K562 (cell line): ENCODE measurements at regions not wholly inside any gene's neighbourhood (a gene's known extent, or its start where the extent isn't known, plus 50 kb on each side); places are given as distances from the start of the nearest gene placed in this dataset.
A peak's percentile ranks its signal among the peaks of the same experiment; 100 is the strongest.

Experiments
- ATF2 ChIP-seq: sonication (generic); formaldehyde crosslinking; IDR thresholded peaks from 2 replicates; pipeline ENCODE4 v1.8.1; 2022; ENCODE audit warnings: missing genetic modification reagents
- HES1 ChIP-seq: fragments of 450-650 bp; IDR thresholded peaks from 2 replicates; pipeline ENCODE4 v1.6.1; 2016; ENCODE audit warnings: low read depth, mild to moderate bottlenecking, moderate library complexity
- HEY1 ChIP-seq: fragments of 250-450 bp; sonication (Bioruptor Pico); IDR thresholded peaks from 2 replicates; pipeline ENCODE4 v1.5.0; 2020; ENCODE audit warnings: mild to moderate bottlenecking, moderate library complexity, borderline replicate concordance
- JUNB ChIP-seq: fragments of 450-650 bp; formaldehyde crosslinking; conservative IDR thresholded peaks from 2 replicates; pipeline ENCODE4 v1.4.0; 2020; ENCODE audit warnings: mild to moderate bottlenecking
- MIER1 ChIP-seq: fragments of 450-650 bp; IDR thresholded peaks from 2 replicates; pipeline ENCODE4 v1.6.1; 2016; ENCODE audit warnings: antibody characterized with exemption, mild to moderate bottlenecking, low read depth
- MLLT1 ChIP-seq, 2 experiments: fragments of 450-650 bp; IDR thresholded peaks; 2 replicates each; pipeline ENCODE4 v1.6.1; 2016
- NR2C1 ChIP-seq, 2 experiments: fragments of 450-650 bp; IDR thresholded peaks; 2 replicates each; pipeline ENCODE4 v1.6.1; 2017; ENCODE audit warnings: mild to moderate bottlenecking in 2 of 2, antibody characterized with exemption in 1 of 2, inconsistent platforms in 1 of 2, missing compliant biosample characterization in 1 of 2, missing genetic modification characterization in 1 of 2
- POLR2AphosphoS2 ChIP-seq: IDR thresholded peaks from 2 replicates; pipeline ENCODE4 v1.6.1; 2012; ENCODE audit warnings: low read length, improper control_type of control experiment
- RBBP5 ChIP-seq: fragments of 200-600 bp; sonication (generic); IDR thresholded peaks from 2 replicates; pipeline ENCODE4 v1.6.1; 2012; ENCODE audit warnings: borderline replicate concordance, mild to moderate bottlenecking, low read length, control low read depth, inconsistent platforms; ENCODE audit not compliant: insufficient read depth, poor library complexity, severe bottlenecking
- RBM25 ChIP-seq: fragments of 200-400 bp; formaldehyde crosslinking; IDR thresholded peaks from 2 replicates; pipeline ENCODE4 v1.6.1; 2018; ENCODE audit warnings: low read length, low read depth, moderate library complexity; ENCODE audit not compliant: severe bottlenecking
- SIRT6 ChIP-seq: IDR thresholded peaks from one replicate; pipeline ENCODE4 v1.6.1; 2012; ENCODE audit warnings: low read depth, mild to moderate bottlenecking, control low read depth, inconsistent platforms, low read length, moderate library complexity
- SIX5 ChIP-seq, 2 experiments: IDR thresholded peaks; 2 replicates each; pipeline ENCODE4 v1.6.1; 2011; ENCODE audit warnings: low read length in 2 of 2, borderline replicate concordance in 1 of 2, low read depth in 1 of 2, mild to moderate bottlenecking in 1 of 2, moderate library complexity in 1 of 2; ENCODE audit not compliant: insufficient read depth in 1 of 2
- SMARCA4 ChIP-seq: fragments of 450-650 bp; IDR thresholded peaks from 2 replicates; pipeline ENCODE4 v1.6.1; 2016
- SRSF9 ChIP-seq: fragments of 200-400 bp; formaldehyde crosslinking; IDR thresholded peaks from 2 replicates; pipeline ENCODE4 v1.6.1; 2017; ENCODE audit warnings: low read depth, low read length, borderline replicate concordance
- XRCC5 ChIP-seq: fragments of 200-400 bp; formaldehyde crosslinking; IDR thresholded peaks from 2 replicates; pipeline ENCODE4 v1.6.1; 2017; ENCODE audit warnings: low read depth, mild to moderate bottlenecking, low read length
- YBX1 ChIP-seq: fragments of 450-650 bp; IDR thresholded peaks from 2 replicates; pipeline ENCODE4 v1.7.1; 2016; ENCODE audit warnings: mild to moderate bottlenecking
- ZNF324 ChIP-seq: fragments of 250-450 bp; sonication (Bioruptor Pico); IDR thresholded peaks from 2 replicates; pipeline ENCODE4 v1.4.0; 2020; ENCODE audit warnings: mild to moderate bottlenecking
- ZNF354B ChIP-seq: fragments of 250-450 bp; sonication (Bioruptor Pico); IDR thresholded peaks from 2 replicates; pipeline ENCODE4 v1.4.0; 2020
- ZNF584 ChIP-seq: fragments of 200-800 bp; sonication (Bioruptor generic); IDR thresholded peaks from 2 replicates; pipeline ENCODE4 v1.6.1; 2016; ENCODE audit warnings: low read depth, mild to moderate bottlenecking, missing genetic modification characterization, missing compliant biosample characterization
- TF ChIP-seq, protein P1 (sequence below): sonication (generic); formaldehyde crosslinking; IDR thresholded peaks from 2 replicates; pipeline ENCODE4 v1.8.0; 2022; ENCODE audit warnings: mild to moderate bottlenecking, low read depth, missing genetic modification reagents
- TF ChIP-seq, protein P2 (sequence below): fragments of 450-650 bp; IDR thresholded peaks from 2 replicates; pipeline ENCODE4 v1.6.1; 2016; ENCODE audit warnings: borderline replicate concordance

DNA sequence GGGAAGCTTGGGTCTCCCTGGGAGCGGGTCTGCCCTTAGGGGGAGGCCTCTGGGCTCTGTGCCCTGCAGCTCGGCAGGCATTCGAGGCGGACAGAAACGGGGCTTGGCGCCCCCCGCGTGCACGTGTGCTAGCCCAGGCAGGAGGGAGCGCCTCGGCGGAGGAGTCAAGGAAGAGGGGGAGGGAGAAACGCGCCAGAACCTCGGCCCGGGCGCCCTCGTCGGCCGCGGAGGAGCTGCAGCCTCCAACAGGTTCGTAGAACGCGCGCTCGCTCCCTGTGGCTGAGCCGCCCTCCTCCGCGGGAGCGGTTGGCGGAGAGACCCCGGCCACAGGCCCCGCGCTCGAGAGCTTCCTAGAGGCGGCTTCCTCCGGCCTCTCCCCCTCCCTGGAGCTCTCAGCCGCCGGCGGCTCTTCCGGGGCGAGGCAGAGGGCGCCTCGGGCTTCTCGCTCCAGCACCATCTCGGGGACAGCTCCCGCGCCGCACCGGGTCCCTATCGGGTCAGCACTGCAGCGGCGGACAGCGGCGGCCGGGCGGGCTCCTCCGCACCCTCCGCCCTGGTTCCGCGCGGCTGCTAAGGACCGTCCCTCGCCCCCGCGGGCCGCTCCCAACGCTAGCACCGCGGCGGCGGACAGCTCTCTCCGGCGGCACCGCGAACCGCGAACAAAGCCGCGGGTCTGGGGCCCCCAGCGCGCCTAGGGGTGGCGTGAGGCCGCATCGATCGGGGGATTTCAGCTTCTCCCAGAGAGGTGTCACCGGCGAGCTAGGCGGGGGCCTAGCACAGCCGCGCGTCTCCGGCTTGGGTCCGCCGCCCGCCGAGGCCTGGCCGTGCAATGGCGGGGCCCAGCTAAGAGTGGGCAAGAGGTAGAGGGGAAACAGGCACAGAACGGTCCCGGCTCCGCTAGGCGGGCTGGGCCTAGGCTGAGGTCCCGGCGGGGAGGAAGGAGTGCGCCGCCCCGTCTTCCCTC, 74.6 kb upstream of the CPLX2 start (continued):
- TF ChIP-seq ATF2 (CRISPR knock-in tag), result peak; percentile 84
- no peak for TF ChIP-seq SRSF9
- no peak for TF ChIP-seq ZNF354B (CRISPR knock-in tag)
- TF ChIP-seq SMARCA4, result no peak
- TF ChIP-seq ZNF584 (CRISPR knock-in tag), result peak; percentile 92
- TF ChIP-seq XRCC5, result peak; percentile 68; the same call in 1 of the 2 replicates
- TF ChIP-seq RBBP5, result no peak
- no peak for TF ChIP-seq SIRT6
- TF ChIP-seq HEY1 (CRISPR knock-in tag), result no peak
- TF ChIP-seq NR2C1 (IDR thresholded peaks at IDR 0.05), result no peak
- TF ChIP-seq NR2C1 (tag; IDR thresholded peaks at IDR 0.05), result no peak
- TF ChIP-seq, protein P1, sequence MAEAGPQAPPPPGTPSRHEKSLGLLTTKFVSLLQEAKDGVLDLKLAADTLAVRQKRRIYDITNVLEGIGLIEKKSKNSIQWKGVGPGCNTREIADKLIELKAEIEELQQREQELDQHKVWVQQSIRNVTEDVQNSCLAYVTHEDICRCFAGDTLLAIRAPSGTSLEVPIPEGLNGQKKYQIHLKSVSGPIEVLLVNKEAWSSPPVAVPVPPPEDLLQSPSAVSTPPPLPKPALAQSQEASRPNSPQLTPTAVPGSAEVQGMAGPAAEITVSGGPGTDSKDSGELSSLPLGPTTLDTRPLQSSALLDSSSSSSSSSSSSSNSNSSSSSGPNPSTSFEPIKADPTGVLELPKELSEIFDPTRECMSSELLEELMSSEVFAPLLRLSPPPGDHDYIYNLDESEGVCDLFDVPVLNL (CRISPR knock-in tag), result peak; percentile 93
- no peak for TF ChIP-seq ZNF324 (CRISPR knock-in tag)
- TF ChIP-seq, protein P2, sequence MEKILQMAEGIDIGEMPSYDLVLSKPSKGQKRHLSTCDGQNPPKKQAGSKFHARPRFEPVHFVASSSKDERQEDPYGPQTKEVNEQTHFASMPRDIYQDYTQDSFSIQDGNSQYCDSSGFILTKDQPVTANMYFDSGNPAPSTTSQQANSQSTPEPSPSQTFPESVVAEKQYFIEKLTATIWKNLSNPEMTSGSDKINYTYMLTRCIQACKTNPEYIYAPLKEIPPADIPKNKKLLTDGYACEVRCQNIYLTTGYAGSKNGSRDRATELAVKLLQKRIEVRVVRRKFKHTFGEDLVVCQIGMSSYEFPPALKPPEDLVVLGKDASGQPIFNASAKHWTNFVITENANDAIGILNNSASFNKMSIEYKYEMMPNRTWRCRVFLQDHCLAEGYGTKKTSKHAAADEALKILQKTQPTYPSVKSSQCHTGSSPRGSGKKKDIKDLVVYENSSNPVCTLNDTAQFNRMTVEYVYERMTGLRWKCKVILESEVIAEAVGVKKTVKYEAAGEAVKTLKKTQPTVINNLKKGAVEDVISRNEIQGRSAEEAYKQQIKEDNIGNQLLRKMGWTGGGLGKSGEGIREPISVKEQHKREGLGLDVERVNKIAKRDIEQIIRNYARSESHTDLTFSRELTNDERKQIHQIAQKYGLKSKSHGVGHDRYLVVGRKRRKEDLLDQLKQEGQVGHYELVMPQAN, result peak; percentile 73; the same call in 1 of the 2 replicates
- no peak for TF ChIP-seq HES1
- TF ChIP-seq JUNB (CRISPR knock-in tag), result no peak
- no peak for TF ChIP-seq MLLT1 (IDR thresholded peaks at IDR 0.05)
- TF ChIP-seq MIER1, result peak; percentile 97
- no peak for TF ChIP-seq SIX5 (IDR thresholded peaks at IDR 0.05; ENCODE audit: borderline replicate concordance in 1 of 2, insufficient read depth in 1 of 2, low read depth in 1 of 2, low read length in 2 of 2)
- TF ChIP-seq YBX1, result no peak
- TF ChIP-seq RBM25, result peak; percentile 39
- no peak for TF ChIP-seq POLR2AphosphoS2
